ENCODE measurements at regions not wholly inside any gene's neighbourhood (a gene's known extent, or its start where the extent isn't known, plus 50 kb on each side); places are given as distances from the start of the nearest gene placed in this dataset.

DNA sequence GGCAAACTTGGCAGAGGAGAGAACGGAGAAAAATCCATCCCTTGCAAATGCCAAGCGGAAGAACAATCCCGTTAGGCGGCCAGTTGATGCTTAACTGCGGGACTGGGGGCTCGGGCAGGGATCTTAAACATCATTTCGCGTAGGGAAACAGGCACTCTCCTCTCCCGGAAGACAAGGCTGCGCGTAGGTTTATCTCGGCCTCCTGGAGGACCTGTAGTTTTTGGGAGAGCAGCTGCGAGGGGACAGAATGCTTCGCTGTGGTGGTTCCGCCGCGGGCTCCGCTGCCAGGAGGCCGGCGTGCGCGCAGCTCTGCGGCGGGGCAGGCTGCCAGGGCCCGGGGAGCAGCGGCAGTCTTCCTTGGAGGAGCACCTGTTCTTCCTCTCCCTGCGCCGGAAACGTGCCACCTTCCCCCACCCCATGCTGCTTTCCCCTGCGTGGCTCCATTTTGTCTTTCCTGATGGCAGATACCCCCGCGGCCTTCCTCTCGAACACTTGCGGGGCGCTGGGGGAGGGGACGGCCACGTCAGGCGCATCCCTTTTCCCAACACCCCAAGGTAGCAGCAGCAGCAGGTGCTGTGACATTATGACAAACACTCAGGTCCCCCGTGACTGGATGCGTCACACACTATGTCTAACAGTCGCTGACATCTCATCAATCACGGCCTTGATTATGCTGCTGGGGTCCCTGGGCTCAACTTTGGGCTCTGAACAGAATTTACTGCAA is 230.7 kb upstream of the BTBD3 start:
- H3K4me1 Mint-ChIP-seq: peaks cover 8% of the 10 kb centered on the region
- no peaks in the 10 kb centered on the region for H3K9me3 Mint-ChIP-seq
- no peaks in the 10 kb centered on the region for H3K27me3 Mint-ChIP-seq (ENCODE audit: insufficient read depth, low read depth)
- H3K4me3 ChIP-seq: peak overlapping the region; percentile 51
- H3K27ac Mint-ChIP-seq: peak overlapping the region; percentile 47
- H3K27me3 ChIP-seq: peaks cover 41% of the 10 kb centered on the region
- no peaks in the 10 kb centered on the region for H3K36me3 Mint-ChIP-seq
- H3K27ac ChIP-seq: no peak overlapping the region
- H3K79me2 ChIP-seq (ENCODE audit: low read depth): no peaks in the 10 kb centered on the region
- no peaks in the 10 kb centered on the region for H4K20me1 ChIP-seq (ENCODE audit: low read depth)
- H3K4me1 ChIP-seq: peaks cover 7% of the 10 kb centered on the region
- peak overlapping the region; percentile 88 for H3K4me2 ChIP-seq
- DNase-seq (ENCODE audit: low spot score): peak; percentile 50
- no peaks in the 10 kb centered on the region for H3K36me3 ChIP-seq
- H3K9me3 ChIP-seq (ENCODE audit: low read depth): no peaks in the 10 kb centered on the region
- TF ChIP-seq EZH2 (IDR thresholded peaks at IDR 0.05): peak; percentile 47
- no peak for TF ChIP-seq EZH2phosphoT487 (IDR thresholded peaks at IDR 0.05)
- no peak for TF ChIP-seq CTCF (IDR thresholded peaks at IDR 0.05)
- H2AFZ ChIP-seq (replicated peaks): peak overlapping the region; percentile 85
- H3K4me3 Mint-ChIP-seq: peak overlapping the region; percentile 44
- no peak overlapping the region for H3K9ac ChIP-seq
- no peaks in the 10 kb centered on the region for H3F3A ChIP-seq (ENCODE audit: low read depth)

- Histone ChIP-seq H3K4me2 (peak overlapping the region; percentile 88), H3K4me1 (peaks cover 7% of the 10 kb centered on the region), H3K9ac (no peak overlapping the region), H3K27ac (no peak overlapping the region), H3K4me3 (no peak overlapping the region), H3K27me3 (peaks cover 41% of the 10 kb centered on the region), H2AFZ (replicated peaks) (peak overlapping the region; percentile 85), H3K36me3 (no peaks in the 10 kb centered on the region), H3K9me3 (ENCODE audit: low read depth) (no peaks in the 10 kb centered on the region), H4K20me1 (ENCODE audit: low read depth) (no peaks in the 10 kb centered on the region), H3K79me2 (ENCODE audit: low read depth) (no peaks in the 10 kb centered on the region), H3F3A (ENCODE audit: low read depth) (no peaks in the 10 kb centered on the region)
- Mint-ChIP-seq H3K4me1 (peaks cover 8% of the 10 kb centered on the region), H3K36me3 (no peaks in the 10 kb centered on the region), H3K27ac (no peak overlapping the region), H3K4me3 (no peak overlapping the region), H3K27me3 (ENCODE audit: insufficient read depth, low read depth) (no peaks in the 10 kb centered on the region), H3K9me3 (no peaks in the 10 kb centered on the region)
- no peak for TF ChIP-seq EZH2phosphoT487 (IDR thresholded peaks at IDR 0.05)
- TF ChIP-seq CTCF (IDR thresholded peaks at IDR 0.05): no peak
- no peak for TF ChIP-seq EZH2 (IDR thresholded peaks at IDR 0.05)
- no peak for DNase-seq (ENCODE audit: low spot score)
Measured at GRCh38 chr20:11687546-11688292, 230.0 kb upstream of the BTBD3 start.

DNA sequence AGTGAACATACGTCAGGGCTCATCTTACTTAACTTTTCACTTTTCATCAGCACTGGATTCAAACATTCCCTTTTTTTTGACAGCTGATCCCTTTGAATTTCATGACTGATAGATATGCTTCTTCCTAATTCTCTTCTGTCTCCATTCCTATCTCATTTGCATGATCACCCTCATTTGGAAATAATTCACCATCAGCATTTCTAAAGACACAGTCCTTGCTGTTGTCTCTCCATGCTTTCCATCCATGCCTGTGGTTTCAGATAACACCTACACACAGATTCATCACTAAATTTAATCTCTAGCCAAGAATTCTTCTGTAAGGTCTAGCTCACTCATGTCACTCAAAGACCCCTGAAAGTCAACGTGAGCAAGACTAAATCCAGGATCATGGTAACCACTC is 228.4 kb upstream of the BTBD3 start:
- peaks cover 41% of the 10 kb centered on the region for H3K27me3 ChIP-seq
- H3K27ac ChIP-seq: no peak overlapping the region
- H3K36me3 Mint-ChIP-seq: no peaks in the 10 kb centered on the region
- H3K4me3 Mint-ChIP-seq: no peak overlapping the region
- no peaks in the 10 kb centered on the region for H3K79me2 ChIP-seq (ENCODE audit: low read depth)
- H3K4me3 ChIP-seq: no peak overlapping the region
- H3K27me3 Mint-ChIP-seq (ENCODE audit: insufficient read depth, low read depth): no peaks in the 10 kb centered on the region
- no peak overlapping the region for H3K27ac Mint-ChIP-seq
- no peaks in the 10 kb centered on the region for H3K9me3 Mint-ChIP-seq
- H3F3A ChIP-seq (ENCODE audit: low read depth): no peaks in the 10 kb centered on the region
- H3K36me3 ChIP-seq: no peaks in the 10 kb centered on the region
- TF ChIP-seq EZH2phosphoT487 (IDR thresholded peaks at IDR 0.05) (no peak), CTCF (IDR thresholded peaks at IDR 0.05) (no peak), EZH2 (IDR thresholded peaks at IDR 0.05) (no peak)
- no peak overlapping the region for H3K9ac ChIP-seq
- peaks cover 8% of the 10 kb centered on the region for H3K4me1 Mint-ChIP-seq
- H3K9me3 ChIP-seq (ENCODE audit: low read depth): no peaks in the 10 kb centered on the region
- DNase-seq (ENCODE audit: low spot score): no peak
- H2AFZ ChIP-seq (replicated peaks): no peak overlapping the region
- H4K20me1 ChIP-seq (ENCODE audit: low read depth): no peaks in the 10 kb centered on the region
- H3K4me1 ChIP-seq: peaks cover 7% of the 10 kb centered on the region
- H3K4me2 ChIP-seq: no peak overlapping the region
